CD4-positive, alpha-beta T cell treated with Interferon alpha-2 for 1 hour (primary cell): ENCODE measurements at regions not wholly inside any gene's neighbourhood (a gene's known extent, or its start where the extent isn't known, plus 50 kb on each side); places are given as distances from the start of the nearest gene placed in this dataset.
"Not testable (repeated sequence)": the region's sequence is repeated elsewhere in the genome, so short reads cannot be mapped to it uniquely, and the experiment has no call there.

Experiments used
- DNase-seq, 2 donors: peaks; one replicate each; pipeline ENCODE4 v3.0.0-alpha.2; 2020 to 2022

DNA sequence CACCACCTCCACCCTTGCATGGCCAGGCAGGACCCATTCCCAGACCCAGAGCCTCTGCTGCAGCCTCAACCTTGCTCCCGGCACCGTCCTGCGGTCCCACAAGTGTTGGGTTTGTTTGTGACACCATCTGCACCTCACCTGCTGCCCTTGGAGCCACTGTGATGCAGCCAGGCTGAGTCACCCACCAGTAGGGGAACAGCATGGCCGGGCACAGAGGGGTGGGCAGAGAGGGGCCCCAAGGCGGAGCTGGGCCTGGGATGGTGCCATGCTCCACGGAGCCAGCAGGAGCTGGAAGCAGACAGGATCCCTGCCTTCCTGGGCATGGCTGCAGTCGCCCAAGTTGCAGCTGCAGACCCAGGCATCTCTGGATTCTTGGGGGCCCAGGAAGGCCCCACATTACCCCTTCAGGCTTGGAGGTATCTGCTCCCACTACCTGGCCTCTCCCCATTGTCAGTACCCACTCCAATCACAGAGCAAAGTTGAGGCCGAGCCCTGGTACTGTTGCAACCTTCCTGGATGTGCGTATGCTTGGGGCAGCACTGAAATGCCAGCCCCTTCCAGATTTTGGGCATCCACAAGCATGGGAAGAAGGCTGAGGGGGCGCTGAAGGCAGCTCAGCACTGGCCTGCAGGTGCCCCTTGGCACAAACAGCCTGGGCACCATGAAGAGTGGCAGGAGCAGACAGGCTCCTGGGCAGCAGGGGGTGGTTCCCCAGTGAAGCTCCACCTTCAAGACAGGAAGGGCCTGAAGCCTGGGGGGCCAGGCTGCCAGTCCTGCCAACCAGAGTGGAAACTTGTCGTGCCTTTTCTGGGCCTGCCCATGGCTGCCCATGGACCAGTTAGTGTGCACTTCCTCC is 172.8 kb downstream of the MATN1 start:
- no peak for DNase-seq

DNA sequence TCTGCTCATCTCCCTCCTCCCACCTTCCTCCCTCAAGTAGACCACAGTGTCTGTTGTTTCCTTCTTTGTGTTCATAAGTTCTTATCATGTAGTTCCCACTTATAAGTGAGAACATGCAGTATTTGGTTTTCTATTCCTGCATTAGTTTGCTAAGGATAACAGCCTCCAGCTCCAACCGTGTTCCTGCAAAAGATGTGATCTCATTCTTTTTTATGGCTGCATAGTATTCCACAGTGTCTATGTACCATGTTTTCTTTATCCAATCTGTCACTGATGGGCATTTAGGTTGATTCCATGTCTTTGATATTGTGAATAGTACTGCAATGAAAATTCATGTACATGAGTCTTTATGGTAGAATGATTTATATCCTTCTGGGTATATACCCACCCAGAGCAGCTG is 173.5 kb downstream of the MATN1 start:
- not testable (repeated sequence) for DNase-seq

DNA sequence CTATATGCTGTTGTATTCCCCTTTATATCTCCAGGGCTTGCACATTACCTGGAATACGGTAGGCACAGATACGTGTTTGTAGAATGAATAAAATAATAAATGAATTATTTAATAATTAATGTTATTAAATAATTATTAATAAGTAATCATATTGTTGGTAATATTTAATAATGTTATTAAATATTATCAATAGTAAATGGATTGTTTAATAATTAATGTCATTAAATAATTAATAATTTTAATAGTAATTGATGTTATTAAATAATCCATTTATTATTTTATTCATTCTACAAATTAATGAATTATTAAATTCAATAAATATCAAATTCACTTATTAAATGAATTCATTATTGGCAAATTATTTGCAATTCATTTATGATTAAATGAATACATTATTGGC is 175.1 kb downstream of the MATN1 start:
- no peak for DNase-seq

DNA sequence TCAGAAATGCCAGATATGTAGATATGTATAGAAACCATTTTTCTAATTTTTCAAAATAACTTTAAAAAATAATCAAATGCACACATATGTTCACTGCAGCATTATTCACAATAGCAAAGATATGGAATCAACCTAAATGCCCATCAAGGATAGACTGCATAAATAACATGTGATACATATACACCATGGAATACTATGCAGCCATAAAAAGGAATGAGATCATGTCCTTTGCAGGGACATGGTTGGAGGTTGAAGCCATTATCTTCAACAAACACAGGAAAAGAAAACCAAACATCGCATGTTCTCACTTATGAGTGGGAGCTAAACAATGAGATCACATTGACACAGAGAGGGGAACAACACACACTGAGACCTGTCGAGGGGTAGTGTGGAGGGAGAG is 176.1 kb downstream of the MATN1 start:
- DNase-seq, result not testable (repeated sequence)

DNA sequence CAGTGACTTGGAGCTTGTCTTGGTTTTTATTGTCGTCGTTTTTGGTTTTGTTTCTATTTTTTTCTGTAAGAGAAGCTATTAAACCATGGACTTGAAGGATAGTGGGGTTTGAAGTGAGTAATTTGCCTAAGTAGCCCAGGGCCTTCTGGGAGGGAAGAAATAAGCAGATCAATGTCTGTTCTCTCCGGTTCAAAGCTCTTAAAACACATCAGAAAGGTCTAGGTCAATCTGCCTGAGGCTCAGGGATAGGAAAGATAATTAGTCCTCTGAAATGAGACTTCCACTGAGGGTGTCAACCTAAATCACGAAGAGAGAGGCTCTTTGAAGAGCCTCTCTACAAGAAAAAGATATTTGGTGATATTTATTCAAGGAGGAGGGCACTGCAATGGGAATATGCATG is 178.0 kb downstream of the MATN1 start:
- DNase-seq, result no peak

DNA sequence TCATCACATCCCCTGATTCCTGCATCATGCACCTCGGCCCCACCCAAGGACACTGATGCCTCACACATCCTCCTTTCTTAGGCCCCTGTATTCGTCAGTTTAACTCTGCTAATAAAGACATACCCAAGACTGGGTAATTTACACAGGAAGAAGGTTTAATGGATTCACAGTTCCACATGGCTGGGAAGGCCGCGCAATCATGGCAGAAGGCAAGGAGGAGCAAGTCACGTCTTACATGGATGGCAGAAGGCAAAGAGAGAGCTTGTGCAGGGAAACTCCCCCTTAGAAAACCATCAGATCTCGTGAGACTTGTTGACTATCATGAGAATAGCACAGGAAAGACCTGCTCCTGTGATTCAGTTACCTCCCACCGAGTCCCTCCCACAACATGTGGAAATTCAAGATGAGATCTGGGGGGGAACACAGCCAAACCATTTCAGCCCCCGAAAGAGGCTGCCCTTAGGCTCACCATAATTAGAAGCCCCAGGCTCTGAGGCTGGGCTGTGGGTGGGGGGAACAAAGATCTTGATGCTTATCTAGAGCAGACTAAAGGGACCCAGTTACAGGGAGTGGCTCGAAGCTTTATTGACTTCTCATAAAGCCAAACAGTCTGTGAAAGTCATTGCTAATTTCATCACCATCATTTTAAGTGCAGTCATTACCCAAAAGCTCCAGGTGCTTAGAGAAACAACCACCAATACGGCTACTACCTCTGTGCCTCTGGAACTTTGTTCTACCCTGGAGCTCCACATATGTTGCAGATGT is 181.5 kb downstream of the MATN1 start:
- DNase-seq, result no peak

DNA sequence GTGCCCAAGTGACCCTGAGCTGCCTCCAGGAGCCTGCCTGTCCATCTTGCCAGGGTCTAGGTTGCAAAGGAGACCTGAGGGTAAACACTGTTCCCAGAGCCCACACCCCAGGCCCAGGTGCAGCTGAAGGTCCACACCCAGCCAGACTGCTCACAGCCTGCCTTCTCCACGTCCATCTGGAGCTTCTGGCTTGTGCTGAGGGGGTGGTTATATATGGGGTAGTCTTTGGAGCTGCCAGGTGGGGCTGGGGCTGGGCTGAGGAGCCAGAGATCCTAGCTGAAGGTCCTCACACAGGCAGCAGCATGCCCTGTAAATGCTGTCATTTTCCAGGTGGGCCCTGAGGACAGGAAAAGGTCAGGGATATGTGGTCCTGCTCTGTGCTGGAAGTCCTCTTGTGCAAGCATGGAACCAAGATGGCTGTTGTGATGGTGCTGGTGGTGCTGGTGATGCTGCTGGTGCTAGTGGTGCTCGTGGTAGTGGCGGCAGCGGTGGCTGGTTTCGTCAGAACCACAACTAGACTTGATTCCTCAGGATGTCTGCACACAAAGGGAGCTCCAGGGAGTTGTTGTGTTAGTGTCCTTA is 182.7 kb downstream of the MATN1 start:
- DNase-seq, result no peak

DNA sequence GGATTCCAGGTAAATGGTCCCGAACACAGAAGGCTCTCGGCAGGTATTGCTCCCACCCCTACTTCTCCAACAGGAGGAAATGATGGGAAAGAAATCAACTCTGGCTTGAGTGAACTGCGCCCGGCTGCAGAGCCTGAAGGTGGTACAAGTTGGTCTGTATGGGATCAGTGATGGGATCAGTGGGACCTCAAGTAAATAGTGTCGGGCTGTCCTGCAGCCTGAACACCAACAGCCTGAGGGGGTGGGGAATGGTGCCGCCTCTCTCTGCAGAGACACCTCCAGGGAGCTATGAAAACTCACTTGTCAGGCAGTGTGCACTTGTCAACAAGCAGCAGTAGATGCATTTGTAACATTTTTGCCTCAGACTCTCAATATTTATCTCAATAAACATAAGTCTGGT is 183.5 kb downstream of the MATN1 start:
- DNase-seq, result no peak

DNA sequence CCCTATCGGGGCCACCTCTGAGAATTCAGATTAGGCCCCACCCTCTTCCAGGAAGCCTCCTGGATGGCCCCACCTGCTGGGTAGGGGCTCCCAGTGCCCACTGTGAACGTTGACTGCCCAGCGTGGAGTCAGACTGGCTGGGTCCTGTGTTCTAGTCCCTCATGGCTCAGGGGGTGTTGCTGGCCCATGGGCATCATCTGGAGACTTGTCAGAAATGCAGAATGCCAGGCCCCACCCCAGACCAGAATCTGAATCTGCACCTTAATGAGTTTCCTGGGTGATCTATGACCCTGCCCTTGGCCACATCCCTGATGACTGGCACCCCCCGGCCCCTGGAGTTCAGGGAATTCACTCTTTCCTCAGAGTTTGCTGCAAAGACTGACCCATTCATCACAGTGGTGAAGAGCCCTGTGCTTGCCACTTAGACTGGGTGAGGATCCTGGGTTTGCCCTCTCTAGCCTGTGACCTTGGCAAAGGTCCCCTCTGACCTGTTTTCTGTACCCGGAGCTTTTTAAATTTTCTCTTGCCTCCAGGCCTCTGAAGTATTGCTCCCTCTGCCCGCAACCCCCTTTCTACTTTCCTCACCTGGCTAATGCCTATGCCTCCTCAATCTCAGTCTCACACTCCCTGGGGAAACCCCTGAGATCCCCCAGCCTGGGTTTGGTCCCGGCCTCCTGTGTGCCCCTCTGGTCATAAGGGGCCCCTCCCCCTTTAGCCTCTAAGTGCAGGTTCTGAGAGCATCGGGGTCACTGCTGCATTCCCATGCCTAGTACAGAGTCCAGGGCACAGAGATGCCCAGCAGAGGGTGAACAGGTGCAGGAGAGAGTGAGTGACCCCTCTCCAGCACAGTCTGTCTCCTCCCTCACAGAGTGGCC is 184.2 kb downstream of the MATN1 start:
- no peak for DNase-seq

DNA sequence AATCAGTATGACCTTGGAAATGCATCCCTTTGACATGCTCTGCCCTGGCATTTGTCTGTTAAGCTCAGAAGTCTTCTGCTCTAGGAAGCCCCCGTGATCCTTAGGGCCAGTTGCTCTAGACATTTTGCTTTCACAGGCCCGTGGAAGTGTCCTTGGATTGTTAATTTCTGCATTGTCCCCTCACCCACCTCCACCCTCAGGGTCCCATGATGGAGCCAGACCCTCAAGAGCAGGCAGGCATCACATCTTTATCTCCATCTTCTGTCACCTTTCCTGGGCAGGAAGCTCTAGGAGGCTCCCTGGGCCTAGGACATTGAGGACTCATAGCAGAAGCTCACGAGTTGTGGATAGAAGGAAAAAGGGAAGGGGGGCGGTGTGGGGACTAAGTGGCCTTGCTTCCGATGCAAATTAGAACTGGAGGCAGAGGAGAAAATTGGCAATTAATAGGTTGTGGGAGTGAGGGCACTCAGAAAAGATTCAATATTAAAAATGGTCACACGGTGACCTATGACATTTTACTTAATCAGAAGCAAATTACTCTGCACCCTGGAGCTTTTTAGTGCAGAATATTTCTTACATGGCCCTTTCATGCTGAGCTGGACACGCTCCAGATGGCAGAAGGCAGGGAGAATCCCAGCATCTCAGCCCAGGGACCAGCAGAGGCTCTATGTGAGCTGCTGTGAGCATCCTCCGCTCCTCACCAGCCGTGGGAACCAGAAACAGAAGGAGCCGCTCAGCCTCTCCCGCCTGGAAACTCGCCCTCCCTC is 185.0 kb downstream of the MATN1 start:
- no peak for DNase-seq

DNA sequence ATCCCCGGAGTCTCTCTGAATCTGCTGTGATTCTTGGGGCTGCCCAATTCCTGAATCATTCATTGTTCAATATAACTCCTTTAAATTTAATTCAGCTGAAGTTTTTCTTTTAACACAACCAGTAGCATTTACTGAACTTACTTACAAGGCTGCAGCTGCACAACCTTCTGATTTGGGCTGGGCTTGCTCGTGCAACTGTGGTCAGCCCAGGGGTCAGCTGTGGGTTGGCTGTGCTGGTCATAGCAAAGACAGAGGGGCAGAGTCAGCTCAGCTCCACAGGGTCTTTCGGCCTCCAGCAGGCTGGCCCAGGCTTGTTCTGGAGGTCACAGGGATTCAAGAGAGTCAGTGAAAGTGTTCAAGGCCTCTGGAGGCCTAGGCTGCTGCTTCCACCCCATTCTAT is 186.1 kb downstream of the MATN1 start:
- DNase-seq, result no peak

DNA sequence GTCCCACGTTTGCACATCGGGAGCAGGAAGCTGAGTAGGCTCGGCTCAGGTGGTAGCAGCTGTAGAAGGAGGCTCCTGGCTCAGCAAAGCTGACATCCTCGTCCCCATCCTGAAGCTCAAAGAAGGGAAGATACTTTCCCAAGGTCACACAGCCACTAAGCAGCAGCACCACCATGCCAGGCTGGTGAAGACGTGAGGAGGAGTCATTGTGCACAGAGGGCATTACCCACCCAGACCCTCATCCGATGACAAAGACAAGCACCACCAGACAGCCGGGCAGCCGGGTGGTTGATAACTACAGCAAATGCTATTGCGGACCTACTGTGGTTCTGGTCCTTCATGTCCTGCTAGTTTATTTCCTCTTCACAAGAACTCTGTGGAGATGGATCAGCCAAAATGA is 186.9 kb downstream of the MATN1 start:
- DNase-seq, result no peak

DNA sequence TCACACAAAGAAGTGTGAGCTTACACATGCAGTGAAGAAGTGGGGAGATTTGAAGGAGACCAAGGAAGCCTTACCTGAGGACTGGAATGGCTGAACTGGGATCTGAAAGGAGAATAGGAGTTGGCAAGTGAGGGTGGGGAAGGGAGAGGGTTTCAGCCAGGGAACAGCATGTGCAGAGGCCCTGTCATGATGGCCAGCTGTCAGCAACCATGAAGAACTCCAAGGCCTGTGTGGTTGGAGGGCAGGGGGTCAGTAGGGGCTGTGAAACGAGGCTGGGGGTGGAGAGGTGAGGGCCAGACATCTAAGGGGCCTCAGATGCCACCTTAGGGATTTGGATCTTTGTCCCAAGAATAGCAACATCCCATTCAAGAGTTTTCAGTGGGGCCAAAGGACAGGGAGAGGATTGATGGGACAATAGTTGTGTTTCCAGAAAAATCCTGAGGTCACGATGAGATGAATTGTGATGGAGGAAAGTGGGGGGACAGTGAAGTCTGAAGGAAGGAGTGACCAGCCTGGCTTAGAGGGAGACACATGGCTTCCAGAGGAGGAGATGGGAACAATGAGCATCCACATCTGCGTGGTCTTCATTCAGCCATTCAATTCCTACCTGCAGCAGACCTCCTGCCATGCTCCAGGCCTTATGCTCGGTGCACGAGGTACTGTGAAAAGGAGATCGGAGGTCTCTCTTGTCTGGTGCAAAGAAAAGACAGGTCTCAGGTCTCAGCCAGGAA is 187.6 kb downstream of the MATN1 start:
- DNase-seq, result no peak

DNA sequence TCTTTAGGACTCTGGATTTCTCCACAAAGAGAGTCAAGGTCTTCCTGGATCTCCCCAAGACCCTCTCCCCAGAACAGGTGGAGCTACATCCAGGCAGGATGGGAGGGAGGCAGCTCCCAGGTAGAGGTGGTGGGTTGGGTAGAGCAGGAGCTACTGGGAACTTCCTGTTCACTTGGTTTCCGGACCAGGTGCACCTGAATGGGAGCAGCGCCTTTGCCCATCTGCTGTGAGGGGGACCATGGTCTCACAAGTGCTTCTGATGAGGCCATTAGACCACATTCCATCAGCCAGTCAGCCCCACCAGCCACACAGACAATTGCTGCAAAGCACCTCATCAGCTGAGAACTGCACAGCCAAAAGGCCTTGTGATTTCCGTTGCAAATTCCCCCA is 188.8 kb downstream of the MATN1 start:
- DNase-seq, result no peak

DNA sequence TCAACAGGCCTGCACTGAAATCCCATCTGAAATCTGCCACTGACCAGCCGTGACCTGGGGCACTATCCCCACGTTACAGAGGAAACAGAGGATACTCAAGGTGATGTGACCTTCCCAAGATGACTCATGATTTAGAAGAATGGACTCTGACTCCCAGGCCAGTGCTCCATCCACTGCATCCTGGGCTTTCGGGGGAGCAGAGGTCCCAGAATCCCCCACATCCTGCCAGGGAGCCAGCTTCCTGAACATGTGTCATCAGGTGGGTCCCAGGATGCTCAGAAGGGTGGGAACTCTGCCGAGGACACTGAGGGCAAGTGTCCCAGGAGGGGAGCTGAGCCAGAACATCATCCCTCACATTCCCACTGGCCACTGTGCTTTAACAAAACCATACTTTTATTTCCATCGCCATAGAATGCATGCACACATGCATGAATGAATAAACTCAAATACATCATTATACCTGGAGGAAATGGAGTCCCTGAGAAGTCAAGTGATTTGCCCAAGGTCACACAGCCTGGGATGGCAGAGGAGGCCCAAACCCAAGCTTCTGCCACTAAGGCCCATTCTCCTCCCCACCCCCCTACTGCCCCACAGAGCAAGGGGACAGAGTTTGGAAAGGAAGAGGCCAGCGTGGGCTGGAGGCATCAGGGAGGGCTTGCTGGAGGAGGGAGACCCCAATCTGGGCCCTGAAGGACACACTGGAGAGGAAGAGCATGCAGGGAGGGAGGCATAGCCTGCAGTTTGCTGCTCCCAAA is 189.4 kb downstream of the MATN1 start:
- no peak for DNase-seq

DNA sequence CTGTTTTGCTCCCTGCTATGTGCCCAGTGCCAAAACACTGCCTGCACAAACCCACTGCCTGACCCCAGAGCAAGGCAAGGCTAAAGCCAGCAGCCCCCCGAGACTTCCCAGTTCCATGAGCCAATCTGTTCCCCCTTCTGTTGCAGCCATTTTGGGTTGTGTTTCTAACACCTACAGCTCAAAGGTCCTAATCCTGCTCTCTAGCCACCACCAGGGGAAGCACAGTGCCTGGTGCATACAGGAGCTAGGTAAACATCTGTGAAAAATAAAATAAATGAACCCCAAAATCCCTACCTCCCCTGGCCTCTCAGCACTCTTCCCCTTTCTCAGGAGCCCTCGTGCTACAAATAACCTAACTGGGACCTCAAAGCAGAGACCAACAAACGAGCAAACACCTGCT is 190.2 kb downstream of the MATN1 start:
- DNase-seq, result no peak

DNA sequence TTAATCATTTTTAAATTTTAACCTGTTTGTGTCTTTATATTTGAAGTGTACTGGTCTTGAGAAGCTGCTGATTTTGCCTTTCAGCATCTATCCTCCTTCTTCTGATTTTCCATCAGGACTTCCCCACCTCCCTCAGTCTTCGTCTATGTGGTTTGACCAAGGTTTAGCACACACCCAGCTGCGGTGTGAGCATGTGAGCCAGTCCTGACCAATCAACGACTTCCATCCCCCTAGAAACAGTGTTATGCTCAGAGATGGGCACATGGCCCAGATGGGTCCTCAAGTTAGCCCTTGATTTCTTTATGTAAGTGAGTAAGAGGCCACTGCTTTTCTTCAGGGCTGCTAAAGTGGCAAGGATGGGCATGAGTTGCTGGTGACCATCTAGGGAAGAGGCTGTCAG is 190.8 kb downstream of the MATN1 start:
- DNase-seq, result no peak

DNA sequence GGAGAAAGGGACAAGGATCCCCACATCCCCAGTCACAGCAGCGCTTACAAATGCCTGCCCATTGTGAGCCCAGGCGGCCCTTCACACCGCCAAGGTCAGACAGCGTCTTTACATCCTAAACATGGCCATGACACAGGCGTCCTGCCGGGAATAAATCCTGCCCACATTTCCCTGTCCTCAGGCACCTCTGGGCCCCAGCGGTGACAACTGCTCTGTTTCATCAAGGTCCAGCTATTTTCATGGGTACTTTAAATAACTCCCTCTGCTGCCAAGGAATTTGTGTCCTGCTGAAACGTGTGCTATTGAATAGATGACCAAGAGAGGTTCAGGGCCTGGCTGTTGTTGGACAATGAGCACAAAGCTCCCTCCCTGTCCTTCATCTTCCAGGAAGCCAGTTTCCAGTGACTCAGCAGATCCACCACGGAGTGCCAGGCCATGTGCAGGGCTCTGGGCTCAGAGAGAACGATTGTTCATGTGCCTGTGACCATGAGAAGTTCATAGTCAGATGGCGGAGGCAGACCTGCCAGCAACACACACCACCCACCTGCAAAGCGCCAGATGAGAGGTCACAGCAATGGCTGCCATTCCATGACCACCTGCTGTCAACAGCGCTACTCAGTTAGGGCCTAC is 195.8 kb downstream of the MATN1 start:
- DNase-seq, result no peak

DNA sequence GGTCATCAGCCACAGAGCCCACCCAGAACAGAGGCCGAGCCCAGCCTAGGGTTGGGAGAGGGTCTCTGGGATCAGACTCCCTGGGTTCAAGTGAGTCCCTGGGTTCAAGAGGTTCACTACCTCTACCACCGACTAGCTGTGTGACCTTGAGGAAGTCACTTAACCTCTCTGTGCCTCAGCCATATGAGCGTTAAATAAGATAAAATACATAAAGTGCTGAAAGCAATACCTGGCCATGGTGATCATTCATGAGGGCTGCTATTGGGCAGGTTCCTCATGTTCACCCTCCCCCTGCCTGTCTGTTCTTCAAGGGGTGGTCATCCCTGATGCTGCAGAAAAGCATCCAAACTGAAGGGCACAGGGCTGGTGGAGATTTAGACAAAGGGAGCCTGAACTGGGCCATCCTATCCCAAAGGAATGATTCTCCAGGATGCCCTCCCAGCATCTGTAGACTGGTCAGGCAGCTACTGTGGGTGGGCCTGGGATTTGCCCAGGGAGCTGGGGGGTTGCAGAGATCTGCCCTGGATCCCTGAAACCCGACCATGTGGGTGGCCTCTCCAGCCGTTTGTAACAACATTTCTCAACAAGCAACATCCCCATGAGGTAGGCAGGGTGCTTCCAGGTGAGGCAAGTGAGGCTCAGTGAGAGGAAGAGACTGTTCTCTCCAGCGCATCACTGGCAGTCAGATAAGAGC is 196.6 kb downstream of the MATN1 start:
- DNase-seq, result no peak
